Thyroid gland (tissue), 4 donors: ENCODE measurements at regions not wholly inside any gene's neighbourhood (a gene's known extent, or its start where the extent isn't known, plus 50 kb on each side); places are given as distances from the start of the nearest gene placed in this dataset.

Experiments
- DNase-seq, 2 donors: peaks; one replicate each; pipeline ENCODE4 v3.0.0-alpha.2; 2019
- H3K27ac ChIP-seq, 3 donors: fragments of 200-600 bp; sonication (generic); 1 replicate in 2 of 3; 2 replicates in 1 of 3; pipeline ENCODE4 v1.5.1; 2016 to 2019; ENCODE audit warnings: mild to moderate bottlenecking in 1 of 3, moderate library complexity in 1 of 3
- H3K27me3 ChIP-seq: fragments of 200-600 bp; sonication (generic); one replicate; pipeline ENCODE4 v1.5.1; 2019
- H3K36me3 ChIP-seq, 2 donors: fragments of 200-600 bp; sonication (generic); one replicate each; pipeline ENCODE4 v1.5.1; 2016 to 2019
- H3K4me1 ChIP-seq, 2 donors: fragments of 200-600 bp; sonication (generic); one replicate each; pipeline ENCODE4 v1.5.1; 2017 to 2019
- H3K4me3 ChIP-seq, 3 donors: fragments of 200-600 bp; sonication (generic); replicated peaks in 1 of 3; 1 replicate in 2 of 3; 2 replicates in 1 of 3; pipeline ENCODE4 v1.5.1; 2016; ENCODE audit warnings: mild to moderate bottlenecking in 1 of 3
- H3K9me3 ChIP-seq: fragments of 200-600 bp; sonication (generic); one replicate; pipeline ENCODE4 v1.5.1; 2017
- CTCF ChIP-seq, 6 experiments: fragments of 200-600 bp in 3 of 6; fragments of 450-650 bp in 3 of 6; sonication (generic) in 3 of 6; IDR thresholded peaks; one replicate each; pipeline ENCODE4 v1.5.1; 2016 to 2019; ENCODE audit warnings: antibody characterized with exemption in 6 of 6, mild to moderate bottlenecking in 2 of 6, inconsistent platforms in 1 of 6, moderate library complexity in 1 of 6
- POLR2A ChIP-seq, 2 donors: fragments of 450-650 bp; IDR thresholded peaks; one replicate each; pipeline ENCODE4 v1.6.1; 2017; ENCODE audit warnings: antibody characterized with exemption in 2 of 2, mild to moderate bottlenecking in 2 of 2, moderate library complexity in 1 of 2
- WGBS, 2 donors: methylation state at CpG; one replicate each; pipeline ENCODE4 v1.1.5; 2017; 5-methylcytosine and 5-hydroxymethylcytosine counted together
- intact Hi-C: fragments of 100-400 bp; cut with DNase I; formaldehyde crosslinking; loops from one replicate; pipeline ENCODE4 v1.15.1; 2023

DNA sequence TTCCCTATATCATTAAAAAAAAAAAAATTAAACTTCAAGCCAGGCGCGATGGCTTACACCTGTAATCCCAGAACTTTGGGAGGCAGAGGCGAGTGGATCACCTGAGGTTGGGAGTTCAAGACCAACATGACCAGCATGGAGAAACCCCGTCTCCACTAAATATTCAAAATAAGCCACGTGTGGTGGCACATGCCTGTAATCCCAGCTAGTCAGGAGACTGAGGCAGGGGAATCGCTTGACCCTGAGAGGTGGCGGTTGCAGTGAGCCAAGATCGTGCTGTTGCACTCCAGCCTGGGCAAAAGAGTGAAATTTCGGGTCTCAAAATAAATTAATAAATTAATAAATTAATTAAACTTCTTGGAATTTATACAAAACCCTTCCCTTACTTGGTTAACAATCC is 358.6 kb upstream of the CDH9 start:
- no peaks in the 10 kb centered on the region for H3K9me3 ChIP-seq
- no peak for DNase-seq
- no peak overlapping the region for H3K27ac ChIP-seq
- H3K36me3 ChIP-seq, result no peaks in the 10 kb centered on the region
- TF ChIP-seq POLR2A (IDR thresholded peaks at IDR 0.05), result no peak
- TF ChIP-seq CTCF (IDR thresholded peaks at IDR 0.05), result no peak
- WGBS, 2 donors, result 86 to 92% methylated on average over 9 of the region's 9 CpGs
- H3K27me3 ChIP-seq, result no peaks in the 10 kb centered on the region
- no peaks in the 10 kb centered on the region for H3K4me1 ChIP-seq
- H3K4me3 ChIP-seq, result no peak overlapping the region
- intact Hi-C loops, result no loop called here

DNA sequence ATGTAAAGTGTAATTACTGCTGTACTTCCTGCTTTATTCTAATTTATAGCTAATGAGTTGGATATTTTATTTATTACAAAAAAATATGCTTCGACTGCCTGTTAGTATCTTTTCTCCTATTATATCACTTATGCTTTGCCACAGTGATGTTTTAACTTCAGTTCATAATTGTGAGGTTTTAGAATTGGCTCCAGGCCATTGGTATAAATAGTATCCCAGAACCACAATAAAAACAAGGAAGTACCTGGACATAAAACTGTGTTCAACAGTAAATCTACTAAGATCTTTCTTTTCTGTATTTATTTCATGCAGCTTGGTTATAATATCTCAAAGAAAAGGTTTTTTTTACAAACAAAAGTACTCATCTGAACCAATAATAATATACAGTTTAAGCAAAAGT is 354.3 kb upstream of the CDH9 start:
- Histone ChIP-seq H3K27me3 (no peaks in the 10 kb centered on the region), H3K27ac (no peak overlapping the region), H3K4me1 (no peaks in the 10 kb centered on the region), H3K9me3 (no peaks in the 10 kb centered on the region), H3K4me3 (no peak overlapping the region), H3K36me3 (no peaks in the 10 kb centered on the region)
- intact Hi-C loops, result no loop called here
- no peak for TF ChIP-seq CTCF (IDR thresholded peaks at IDR 0.05)
- no peak for TF ChIP-seq POLR2A (IDR thresholded peaks at IDR 0.05)
- DNase-seq, result no peak
- 79 to 89% methylated on average over 1 of the region's 1 CpG for WGBS, 2 donors

- WGBS, 2 donors, result 80 to 82% methylated on average over 2 of the region's 2 CpGs
- Histone ChIP-seq H3K4me3 (no peak overlapping the region), H3K4me1 (no peaks in the 10 kb centered on the region), H3K36me3 (no peaks in the 10 kb centered on the region), H3K9me3 (no peaks in the 10 kb centered on the region), H3K27ac (no peak overlapping the region), H3K27me3 (no peaks in the 10 kb centered on the region)
- TF ChIP-seq CTCF (IDR thresholded peaks at IDR 0.05) (no peak), POLR2A (IDR thresholded peaks at IDR 0.05) (no peak)
- intact Hi-C loops, result no loop called here
- DNase-seq, result no peak
Measured at GRCh38 chr5:27389696-27390095, 351.3 kb upstream of the CDH9 start.

GRCh38 chr5:27388755-27389154 is 350.4 kb upstream of the CDH9 start:
- H3K27ac ChIP-seq, result no peak overlapping the region
- no peaks in the 10 kb centered on the region for H3K9me3 ChIP-seq
- H3K4me1 ChIP-seq, result no peaks in the 10 kb centered on the region
- intact Hi-C loops, result no loop called here
- TF ChIP-seq CTCF (IDR thresholded peaks at IDR 0.05), result no peak
- TF ChIP-seq POLR2A (IDR thresholded peaks at IDR 0.05), result no peak
- DNase-seq, result no peak
- no peaks in the 10 kb centered on the region for H3K36me3 ChIP-seq
- no peak overlapping the region for H3K4me3 ChIP-seq
- no peaks in the 10 kb centered on the region for H3K27me3 ChIP-seq
- WGBS, 2 donors, result 70 to 72% methylated on average over 4 of the region's 4 CpGs

DNA sequence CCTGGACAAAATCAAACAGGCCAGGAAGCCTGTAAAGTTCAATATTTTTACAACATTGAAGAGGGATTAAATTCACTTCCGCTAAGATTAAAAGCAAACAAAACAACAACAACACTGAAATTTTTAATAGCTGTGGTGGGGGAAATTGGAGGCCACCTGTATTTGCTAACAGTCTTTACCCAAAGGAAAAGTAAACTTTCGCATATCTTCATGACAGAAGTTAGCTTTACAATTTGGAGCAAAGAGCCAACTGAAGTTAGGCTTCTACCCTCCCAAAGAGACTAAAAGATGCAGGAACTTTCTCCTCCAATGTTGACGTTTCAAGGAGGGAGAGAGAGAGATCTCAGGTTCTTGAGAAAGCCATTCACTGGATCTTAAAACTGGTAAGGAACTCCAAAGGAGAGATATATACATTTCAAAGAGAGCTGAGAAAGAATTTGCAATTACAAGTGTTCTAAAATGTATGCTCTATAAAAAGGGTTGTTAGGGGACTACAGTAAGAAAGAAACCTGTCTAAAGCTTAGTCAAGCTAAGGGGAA is 349.2 kb upstream of the CDH9 start:
- no peaks in the 10 kb centered on the region for H3K36me3 ChIP-seq
- WGBS, 2 donors, result 51 to 56% methylated on average over 3 of the region's 3 CpGs
- no peak for TF ChIP-seq CTCF (IDR thresholded peaks at IDR 0.05)
- TF ChIP-seq POLR2A (IDR thresholded peaks at IDR 0.05), result no peak
- intact Hi-C loops, result no loop called here
- no peaks in the 10 kb centered on the region for H3K9me3 ChIP-seq
- no peaks in the 10 kb centered on the region for H3K4me1 ChIP-seq
- no peak overlapping the region for H3K27ac ChIP-seq
- no peaks in the 10 kb centered on the region for H3K27me3 ChIP-seq
- no peak overlapping the region for H3K4me3 ChIP-seq
- no peak for DNase-seq
